ENCODE measurements at regions not wholly inside any gene's neighbourhood (a gene's known extent, or its start where the extent isn't known, plus 50 kb on each side); places are given as distances from the start of the nearest gene placed in this dataset.

DNA sequence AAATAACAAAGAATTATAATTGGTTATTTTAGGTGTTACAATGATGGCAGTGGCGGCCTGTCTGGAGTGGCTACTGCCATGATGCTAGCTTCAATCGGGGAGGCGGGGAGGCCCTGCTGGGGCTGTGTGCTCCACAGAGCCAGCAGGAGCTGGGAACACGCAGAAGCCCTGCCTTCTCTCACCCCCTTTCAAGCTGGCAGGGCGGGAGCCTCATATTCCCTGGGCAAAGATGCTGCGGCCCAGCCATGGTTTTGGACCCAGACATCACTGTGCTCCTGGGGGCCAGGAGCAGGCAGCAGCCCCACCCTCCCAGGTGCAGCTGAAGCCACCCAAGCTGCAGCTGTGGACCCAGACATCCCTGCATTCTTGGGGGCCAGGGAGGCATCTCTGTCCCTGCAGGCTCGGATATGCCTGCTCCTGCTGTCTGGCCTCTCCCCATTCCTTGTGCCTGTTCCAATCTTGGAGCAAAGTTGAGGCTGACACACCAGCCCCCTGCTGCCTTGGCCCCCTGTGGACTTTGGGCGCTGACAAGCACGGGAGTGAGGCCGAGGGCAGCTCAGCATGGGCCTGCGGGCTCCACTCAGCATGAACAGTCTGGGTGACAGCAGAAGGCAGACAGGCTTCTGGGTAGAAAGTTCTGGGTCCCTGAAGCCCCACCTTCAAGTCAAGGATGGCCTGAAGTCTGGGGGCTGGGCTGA lies 263.1 kb upstream of the HTR2A start:
- no peak overlapping the region for H3K4me3 ChIP-seq (ENCODE audit: low read length)
- Mint-ChIP-seq H3K36me3 (ENCODE audit: low read depth) (no peaks in the 10 kb centered on the region), H3K4me1 (ENCODE audit: low read depth) (no peaks in the 10 kb centered on the region), H3K27ac (no peak overlapping the region), H3K9me3 (no peaks in the 10 kb centered on the region), H3K4me3 (no peak overlapping the region), H3K27me3 (peaks cover 19% of the 10 kb centered on the region)
- TF ChIP-seq, protein P1, sequence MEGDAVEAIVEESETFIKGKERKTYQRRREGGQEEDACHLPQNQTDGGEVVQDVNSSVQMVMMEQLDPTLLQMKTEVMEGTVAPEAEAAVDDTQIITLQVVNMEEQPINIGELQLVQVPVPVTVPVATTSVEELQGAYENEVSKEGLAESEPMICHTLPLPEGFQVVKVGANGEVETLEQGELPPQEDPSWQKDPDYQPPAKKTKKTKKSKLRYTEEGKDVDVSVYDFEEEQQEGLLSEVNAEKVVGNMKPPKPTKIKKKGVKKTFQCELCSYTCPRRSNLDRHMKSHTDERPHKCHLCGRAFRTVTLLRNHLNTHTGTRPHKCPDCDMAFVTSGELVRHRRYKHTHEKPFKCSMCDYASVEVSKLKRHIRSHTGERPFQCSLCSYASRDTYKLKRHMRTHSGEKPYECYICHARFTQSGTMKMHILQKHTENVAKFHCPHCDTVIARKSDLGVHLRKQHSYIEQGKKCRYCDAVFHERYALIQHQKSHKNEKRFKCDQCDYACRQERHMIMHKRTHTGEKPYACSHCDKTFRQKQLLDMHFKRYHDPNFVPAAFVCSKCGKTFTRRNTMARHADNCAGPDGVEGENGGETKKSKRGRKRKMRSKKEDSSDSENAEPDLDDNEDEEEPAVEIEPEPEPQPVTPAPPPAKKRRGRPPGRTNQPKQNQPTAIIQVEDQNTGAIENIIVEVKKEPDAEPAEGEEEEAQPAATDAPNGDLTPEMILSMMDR (IDR thresholded peaks at IDR 0.05) = no peak
- peaks cover 0 to 13% of the 10 kb centered on the region in 2 experiments for H3K9me3 ChIP-seq (ENCODE audit: control insufficient read depth in 1 of 2, insufficient read depth in 1 of 2, low read length in 2 of 2)
- no peak for ATAC-seq (ENCODE audit: poor library complexity)
- intact Hi-C loops (cut with DNase I, micrococcal nuclease) = no loop called here
- no peaks in the 10 kb centered on the region for H3K27me3 ChIP-seq (ENCODE audit: control insufficient read depth in 1 of 2, insufficient read depth in 2 of 2, low read length in 2 of 2)
- ChIA-PET POLR2A (no interaction called here), CTCF (interaction anchor here (1.4 kb wide), 1 partner anchor 13 kb away, joined by 4 read pairs; no protein-coding TSS in a partner anchor)
- no peaks in the 10 kb centered on the region for H3K36me3 ChIP-seq (ENCODE audit: insufficient read depth, low read length)
- H3K4me1 ChIP-seq (ENCODE audit: insufficient read depth, low read length) = no peaks in the 10 kb centered on the region
- no peak for DNase-seq
- H3K27ac ChIP-seq (ENCODE audit: low read depth in 1 of 2, low read length in 2 of 2) = no peak overlapping the region

DNA sequence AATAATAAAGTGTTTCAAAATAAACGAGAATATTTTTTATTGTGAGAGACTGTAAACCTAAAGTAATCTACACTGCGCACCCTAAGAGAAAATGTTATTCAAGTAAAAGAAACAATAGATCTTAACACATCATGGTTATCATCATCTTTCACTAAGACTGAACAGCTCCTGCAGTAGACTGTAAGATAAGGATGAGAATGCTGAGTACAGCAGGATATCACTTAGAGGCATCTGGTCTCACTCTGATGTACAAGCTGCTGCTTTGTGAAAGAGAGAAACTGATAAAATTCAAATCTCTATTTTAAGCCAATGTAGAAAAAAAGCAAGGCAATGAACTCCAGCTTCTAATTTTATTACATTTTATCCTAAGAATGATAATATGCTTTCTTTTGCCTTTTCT lies 261.7 kb upstream of the HTR2A start:
- intact Hi-C loops (cut with DNase I, micrococcal nuclease) = no loop called here
- Mint-ChIP-seq H3K27ac (no peak overlapping the region), H3K4me3 (no peak overlapping the region), H3K36me3 (ENCODE audit: low read depth) (no peaks in the 10 kb centered on the region), H3K9me3 (no peaks in the 10 kb centered on the region), H3K4me1 (ENCODE audit: low read depth) (no peaks in the 10 kb centered on the region), H3K27me3 (peaks cover 22% of the 10 kb centered on the region)
- POLR2A ChIA-PET = no interaction called here
- DNase-seq (no peak), ATAC-seq (ENCODE audit: poor library complexity) (no peak)
- no peak overlapping the region for H3K27ac ChIP-seq (ENCODE audit: low read depth in 1 of 2, low read length in 2 of 2)
- no peaks in the 10 kb centered on the region for H3K4me1 ChIP-seq (ENCODE audit: insufficient read depth, low read length)
- no peaks in the 10 kb centered on the region for H3K36me3 ChIP-seq (ENCODE audit: insufficient read depth, low read length)
- no peak overlapping the region for H3K4me3 ChIP-seq (ENCODE audit: low read length)
- CTCF ChIA-PET = no interaction called here
- TF ChIP-seq, protein P1 (IDR thresholded peaks at IDR 0.05) = no peak
- no peaks in the 10 kb centered on the region for H3K27me3 ChIP-seq (ENCODE audit: control insufficient read depth in 1 of 2, insufficient read depth in 2 of 2, low read length in 2 of 2)
- peaks cover 0 to 13% of the 10 kb centered on the region in 2 experiments for H3K9me3 ChIP-seq (ENCODE audit: control insufficient read depth in 1 of 2, insufficient read depth in 1 of 2, low read length in 2 of 2)

DNA sequence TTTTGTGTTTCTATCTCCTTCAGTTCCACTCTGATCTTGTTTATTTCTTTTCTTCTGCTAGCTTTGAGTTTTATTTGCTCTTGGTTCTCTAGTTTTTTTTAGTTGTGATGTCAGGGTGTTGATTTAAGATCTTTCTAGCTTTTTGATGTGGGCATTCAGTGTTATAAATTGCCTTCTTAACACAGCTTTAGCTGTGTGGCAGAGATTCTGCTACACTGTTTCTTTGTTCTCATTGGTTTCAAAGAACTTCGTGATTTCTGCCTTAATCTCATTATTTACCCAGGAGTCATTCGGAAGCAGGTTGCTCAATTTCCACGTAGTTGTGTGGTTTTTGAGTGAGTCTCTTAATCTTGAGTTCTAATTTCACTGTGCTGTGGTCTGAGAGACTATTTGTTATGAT lies 251.7 kb upstream of the HTR2A start:
- Mint-ChIP-seq H3K36me3 (ENCODE audit: low read depth) (no peaks in the 10 kb centered on the region), H3K4me3 (no peak overlapping the region), H3K27me3 (no peaks in the 10 kb centered on the region), H3K4me1 (ENCODE audit: low read depth) (no peaks in the 10 kb centered on the region), H3K9me3 (no peaks in the 10 kb centered on the region), H3K27ac (no peak overlapping the region)
- no peak for ATAC-seq (ENCODE audit: poor library complexity)
- Histone ChIP-seq H3K27me3 (ENCODE audit: control insufficient read depth in 1 of 2, insufficient read depth in 2 of 2, low read length in 2 of 2) (no peaks in the 10 kb centered on the region), H3K4me1 (ENCODE audit: insufficient read depth, low read length) (no peaks in the 10 kb centered on the region), H3K4me3 (ENCODE audit: low read length) (no peak overlapping the region), H3K36me3 (ENCODE audit: insufficient read depth, low read length) (no peaks in the 10 kb centered on the region), H3K9me3 (ENCODE audit: control insufficient read depth in 1 of 2, insufficient read depth in 1 of 2, low read length in 2 of 2) (no peaks in the 10 kb centered on the region), H3K27ac (ENCODE audit: low read depth in 1 of 2, low read length in 2 of 2) (no peak overlapping the region)
- ChIA-PET POLR2A (no interaction called here), CTCF (no interaction called here)
- TF ChIP-seq, protein P1 (IDR thresholded peaks at IDR 0.05) = no peak
- no peak for DNase-seq
- intact Hi-C loops (cut with DNase I, micrococcal nuclease) = no loop called here
